Endothelial cell of umbilical vein (primary cell): ENCODE measurements at regions not wholly inside any gene's neighbourhood (a gene's known extent, or its start where the extent isn't known, plus 50 kb on each side); places are given as distances from the start of the nearest gene placed in this dataset.

Source experiments
- CTCF ChIP-seq, 2 donors: IDR thresholded peaks; 1 replicate in 1 of 2; 2 replicates in 1 of 2; pipeline ENCODE4 v1.5.1; 2011; ENCODE audit warnings: low read length in 2 of 2, mild to moderate bottlenecking in 2 of 2, moderate library complexity in 2 of 2, control low read depth in 1 of 2, inconsistent platforms in 1 of 2, low read depth in 1 of 2; ENCODE audit not compliant: insufficient read depth in 1 of 2; ENCODE audit errors: extremely low read depth in 1 of 2
- EZH2 ChIP-seq: IDR thresholded peaks from 2 replicates; pipeline ENCODE4 v1.6.1; 2012; ENCODE audit warnings: borderline replicate concordance, low read depth, mild to moderate bottlenecking, moderate library complexity, low read length, inconsistent platforms; ENCODE audit not compliant: severe bottlenecking
- FOS ChIP-seq: IDR thresholded peaks from 2 replicates; pipeline ENCODE4 v1.6.1; 2011; ENCODE audit warnings: mild to moderate bottlenecking, low read length, moderate library complexity, borderline replicate concordance; ENCODE audit not compliant: insufficient read depth
- JUN ChIP-seq: IDR thresholded peaks from 2 replicates; pipeline ENCODE4 v1.6.1; 2011; ENCODE audit warnings: borderline replicate concordance, low read depth; ENCODE audit not compliant: insufficient read length, insufficient read depth
- MYC ChIP-seq: IDR thresholded peaks from one replicate; pipeline ENCODE4 v1.6.1; 2011; ENCODE audit warnings: mild to moderate bottlenecking, low read depth, low read length
- POLR2A ChIP-seq: IDR thresholded peaks from 2 replicates; pipeline ENCODE4 v1.6.1; 2012; ENCODE audit warnings: low read depth, mild to moderate bottlenecking, control low read depth, low read length
- POLR2AphosphoS5 ChIP-seq: IDR thresholded peaks from 2 replicates; pipeline ENCODE4 v1.6.1; 2012; ENCODE audit warnings: low read depth, mild to moderate bottlenecking, control low read depth, low read length, moderate library complexity; ENCODE audit not compliant: insufficient read depth

GRCh38 chr13:91195789-91196188 is 151.7 kb upstream of the MIR17HG start:
- TF ChIP-seq CTCF (IDR thresholded peaks at IDR 0.05; ENCODE audit: extremely low read depth in 1 of 2, insufficient read depth in 1 of 2, low read depth in 1 of 2, low read length in 2 of 2): no peak
- no peak for TF ChIP-seq POLR2AphosphoS5
- no peak for TF ChIP-seq POLR2A
- no peak for TF ChIP-seq MYC
- TF ChIP-seq EZH2: no peak
- TF ChIP-seq JUN: no peak
- no peak for TF ChIP-seq FOS
